ENCODE measurements at regions not wholly inside any gene's neighbourhood (a gene's known extent, or its start where the extent isn't known, plus 50 kb on each side); places are given as distances from the start of the nearest gene placed in this dataset.

DNA sequence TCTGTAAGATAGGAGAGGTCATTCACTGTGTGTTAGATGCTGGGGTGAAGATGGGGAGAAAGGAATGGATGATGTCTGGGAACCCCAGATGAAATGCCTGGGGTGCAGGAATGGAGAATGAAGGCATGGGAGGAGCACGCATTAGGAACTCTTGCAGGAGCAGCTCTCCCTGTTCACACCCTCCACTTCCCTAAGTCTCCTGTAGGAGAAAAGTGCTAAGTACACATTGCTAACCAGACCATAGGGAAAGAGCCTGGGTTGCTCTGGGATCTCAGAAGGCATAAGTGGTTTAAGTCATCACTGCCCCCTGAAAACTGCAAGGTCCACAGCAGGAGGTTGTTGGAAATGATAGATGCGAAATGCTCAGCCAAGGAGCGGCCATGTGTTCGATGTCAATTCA, 163.1 kb downstream of the SEC61B start:
- no peak for TF ChIP-seq CTCF (conservative IDR thresholded peaks at IDR 0.05; ENCODE audit: low read length)
- TF ChIP-seq EZH2phosphoT487 (IDR thresholded peaks at IDR 0.05; ENCODE audit: borderline replicate concordance): no peak
- H3K27me3 ChIP-seq (ENCODE audit: insufficient read depth, low read length, poor library complexity, severe bottlenecking): no peaks in the 10 kb centered on the region
- H3K9ac ChIP-seq (ENCODE audit: low read depth, low read length, poor library complexity, severe bottlenecking): no peak overlapping the region
- no peak overlapping the region for H3K4me3 ChIP-seq (ENCODE audit: low read length, poor library complexity, severe bottlenecking)
- H3K36me3 ChIP-seq (ENCODE audit: insufficient read depth, low read length): no peaks in the 10 kb centered on the region
- H3K79me2 ChIP-seq (ENCODE audit: insufficient read depth, low read length): no peaks in the 10 kb centered on the region
- no peak overlapping the region for H2AFZ ChIP-seq (ENCODE audit: low read length)
- H3K9me2 ChIP-seq (replicated peaks; ENCODE audit: low read depth, low read length): no peaks in the 10 kb centered on the region
- no peaks in the 10 kb centered on the region for H3K9me3 ChIP-seq (ENCODE audit: insufficient read depth, low read depth, low read length)
- no peaks in the 10 kb centered on the region for H4K20me1 ChIP-seq (ENCODE audit: insufficient read depth, low read length, poor library complexity, severe bottlenecking)
- H3F3A ChIP-seq (ENCODE audit: low read depth): no peaks in the 10 kb centered on the region
- H3K4me2 ChIP-seq (ENCODE audit: low read depth, low read length, poor library complexity, severe bottlenecking): no peak overlapping the region
- no peaks in the 10 kb centered on the region for H3K4me1 ChIP-seq (ENCODE audit: insufficient read depth, low read length, poor library complexity, severe bottlenecking)

- Histone ChIP-seq H3K79me2 (ENCODE audit: insufficient read depth, low read length) (no peaks in the 10 kb centered on the region), H3K4me3 (ENCODE audit: low read length, poor library complexity, severe bottlenecking) (no peak overlapping the region), H3K9ac (ENCODE audit: low read depth, low read length, poor library complexity, severe bottlenecking) (no peak overlapping the region), H3K9me3 (ENCODE audit: insufficient read depth, low read depth, low read length) (no peaks in the 10 kb centered on the region), H3K4me1 (ENCODE audit: insufficient read depth, low read length, poor library complexity, severe bottlenecking) (no peaks in the 10 kb centered on the region), H3F3A (ENCODE audit: low read depth) (no peaks in the 10 kb centered on the region), H3K27me3 (ENCODE audit: insufficient read depth, low read length, poor library complexity, severe bottlenecking) (no peaks in the 10 kb centered on the region), H3K36me3 (ENCODE audit: insufficient read depth, low read length) (no peaks in the 10 kb centered on the region), H3K9me2 (replicated peaks; ENCODE audit: low read depth, low read length) (no peaks in the 10 kb centered on the region), H2AFZ (ENCODE audit: low read length) (no peak overlapping the region), H4K20me1 (ENCODE audit: insufficient read depth, low read length, poor library complexity, severe bottlenecking) (no peaks in the 10 kb centered on the region), H3K4me2 (ENCODE audit: low read depth, low read length, poor library complexity, severe bottlenecking) (no peak overlapping the region)
- TF ChIP-seq EZH2phosphoT487 (IDR thresholded peaks at IDR 0.05; ENCODE audit: borderline replicate concordance) (no peak), CTCF (conservative IDR thresholded peaks at IDR 0.05; ENCODE audit: low read length) (no peak)
These were observed 163.8 kb downstream of the SEC61B start for GRCh38 chr9:99385814-99386279.

DNA sequence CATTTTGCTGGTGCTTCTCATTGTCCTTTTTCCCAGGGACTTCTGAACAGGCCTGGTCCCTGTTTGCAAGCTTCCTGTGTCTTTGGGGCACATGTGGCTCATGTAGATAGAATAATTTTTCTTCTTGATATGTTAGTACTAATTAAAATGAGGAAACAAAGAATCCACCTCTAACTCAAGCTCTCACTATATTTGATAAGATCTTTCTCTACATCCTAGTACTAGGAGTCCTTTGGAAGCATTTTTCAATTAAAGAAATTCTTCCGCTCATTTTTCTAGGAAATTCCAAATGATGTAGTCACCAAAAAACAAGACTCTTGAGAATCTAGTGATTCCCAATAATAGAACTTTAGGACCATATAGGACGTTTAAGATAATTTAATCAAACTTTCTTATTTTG, 165.3 kb downstream of the SEC61B start:
- Histone ChIP-seq H3K36me3 (ENCODE audit: insufficient read depth, low read length) (no peaks in the 10 kb centered on the region), H3K4me3 (ENCODE audit: low read length, poor library complexity, severe bottlenecking) (no peak overlapping the region), H2AFZ (ENCODE audit: low read length) (no peak overlapping the region), H3K4me2 (ENCODE audit: low read depth, low read length, poor library complexity, severe bottlenecking) (no peak overlapping the region), H3K9me2 (replicated peaks; ENCODE audit: low read depth, low read length) (no peaks in the 10 kb centered on the region), H3K4me1 (ENCODE audit: insufficient read depth, low read length, poor library complexity, severe bottlenecking) (no peaks in the 10 kb centered on the region), H3F3A (ENCODE audit: low read depth) (no peaks in the 10 kb centered on the region), H3K9me3 (ENCODE audit: insufficient read depth, low read depth, low read length) (no peaks in the 10 kb centered on the region), H3K79me2 (ENCODE audit: insufficient read depth, low read length) (no peaks in the 10 kb centered on the region), H3K9ac (ENCODE audit: low read depth, low read length, poor library complexity, severe bottlenecking) (no peak overlapping the region), H4K20me1 (ENCODE audit: insufficient read depth, low read length, poor library complexity, severe bottlenecking) (no peaks in the 10 kb centered on the region), H3K27me3 (ENCODE audit: insufficient read depth, low read length, poor library complexity, severe bottlenecking) (no peaks in the 10 kb centered on the region)
- TF ChIP-seq EZH2phosphoT487 (IDR thresholded peaks at IDR 0.05; ENCODE audit: borderline replicate concordance): no peak
- no peak for TF ChIP-seq CTCF (conservative IDR thresholded peaks at IDR 0.05; ENCODE audit: low read length)
